WERI-Rb-1 (cell line): ENCODE measurements at regions not wholly inside any gene's neighbourhood (a gene's known extent, or its start where the extent isn't known, plus 50 kb on each side); places are given as distances from the start of the nearest gene placed in this dataset.

Experiments
- DNase-seq: peaks from one replicate; pipeline ENCODE4 v3.0.0-alpha.2; 2020
- H3K27ac ChIP-seq: fragments of 250-450 bp; sonication (Bioruptor Pico); 2 replicates; pipeline ENCODE4 v1.5.1; 2020; ENCODE audit warnings: mild to moderate bottlenecking, moderate library complexity
- H3K27me3 ChIP-seq: fragments of 250-450 bp; sonication (Bioruptor Pico); 2 replicates; pipeline ENCODE4 v1.5.1; 2021; ENCODE audit warnings: mild to moderate bottlenecking, low read depth, moderate library complexity; ENCODE audit not compliant: insufficient read depth, severe bottlenecking
- H3K36me3 ChIP-seq: fragments of 250-450 bp; sonication (Bioruptor Pico); 2 replicates; pipeline ENCODE4 v1.5.1; 2020; ENCODE audit warnings: mild to moderate bottlenecking, moderate library complexity
- H3K4me3 ChIP-seq: 2 replicates; pipeline ENCODE4 v1.5.1; 2011; ENCODE audit warnings: low read depth, mild to moderate bottlenecking, control low read depth, low read length
- H3K9me3 ChIP-seq: fragments of 250-450 bp; sonication (Bioruptor Pico); 2 replicates; pipeline ENCODE4 v1.5.1; 2021; ENCODE audit warnings: mild to moderate bottlenecking, moderate library complexity; ENCODE audit not compliant: severe bottlenecking
- CTCF ChIP-seq: IDR thresholded peaks from 2 replicates; pipeline ENCODE4 v1.5.1; 2011; ENCODE audit warnings: low read depth, mild to moderate bottlenecking, control low read depth, inconsistent platforms, low read length

GRCh38 chrX:99091459-99091858 is 1318.6 kb downstream of the PCDH19 start:
- no peak for TF ChIP-seq CTCF
- DNase-seq: no peak
- Histone ChIP-seq H3K36me3 (no peaks in the 10 kb centered on the region), H3K4me3 (no peak overlapping the region), H3K9me3 (no peaks in the 10 kb centered on the region), H3K27me3 (peaks cover 3% of the 10 kb centered on the region), H3K27ac (no peak overlapping the region)

GRCh38 chrX:99078301-99078700 is 1331.8 kb downstream of the PCDH19 start:
- Histone ChIP-seq H3K9me3 (no peaks in the 10 kb centered on the region), H3K27me3 (peaks cover 4% of the 10 kb centered on the region), H3K36me3 (no peaks in the 10 kb centered on the region), H3K4me3 (no peak overlapping the region), H3K27ac (no peak overlapping the region)
- no peak for DNase-seq
- TF ChIP-seq CTCF: no peak

GRCh38 chrX:99077099-99077498 is 1333.0 kb downstream of the PCDH19 start:
- Histone ChIP-seq H3K27ac (no peak overlapping the region), H3K36me3 (no peaks in the 10 kb centered on the region), H3K9me3 (no peaks in the 10 kb centered on the region), H3K27me3 (peaks cover 11% of the 10 kb centered on the region), H3K4me3 (no peak overlapping the region)
- DNase-seq: no peak
- TF ChIP-seq CTCF: no peak

GRCh38 chrX:99073551-99073950 is 1336.5 kb downstream of the PCDH19 start:
- Histone ChIP-seq H3K9me3 (no peaks in the 10 kb centered on the region), H3K27me3 (peaks cover 14% of the 10 kb centered on the region), H3K27ac (no peak overlapping the region), H3K4me3 (no peak overlapping the region), H3K36me3 (no peaks in the 10 kb centered on the region)
- no peak for TF ChIP-seq CTCF
- no peak for DNase-seq

GRCh38 chrX:99051639-99052038 is 1358.4 kb downstream of the PCDH19 start:
- TF ChIP-seq CTCF: no peak
- H3K4me3 ChIP-seq: no peak overlapping the region
- H3K9me3 ChIP-seq: no peaks in the 10 kb centered on the region
- DNase-seq: no peak
- no peaks in the 10 kb centered on the region for H3K36me3 ChIP-seq
- no peak overlapping the region for H3K27ac ChIP-seq
- peaks cover 6% of the 10 kb centered on the region for H3K27me3 ChIP-seq

- Histone ChIP-seq H3K4me3 (no peak overlapping the region), H3K9me3 (no peaks in the 10 kb centered on the region), H3K36me3 (no peaks in the 10 kb centered on the region), H3K27ac (no peak overlapping the region), H3K27me3 (peaks cover 19% of the 10 kb centered on the region)
- TF ChIP-seq CTCF: no peak
- no peak for DNase-seq
These were observed 1376.7 kb downstream of the PCDH19 start for GRCh38 chrX:99033226-99033901.
